C4-2B (cell line): ENCODE measurements at regions not wholly inside any gene's neighbourhood (a gene's known extent, or its start where the extent isn't known, plus 50 kb on each side); places are given as distances from the start of the nearest gene placed in this dataset.

ENCODE experiments used
- H3K27ac ChIP-seq: fragments of 450-650 bp; 2 replicates; pipeline ENCODE4 v1.5.1; 2017
- ZFX ChIP-seq: fragments of 450-650 bp; IDR thresholded peaks from 2 replicates; pipeline ENCODE4 v1.6.1; 2017
- TF ChIP-seq, protein P1 (sequence below): fragments of 450-650 bp; conservative IDR thresholded peaks from 2 replicates; pipeline ENCODE4 v1.5.1; 2017; ENCODE audit warnings: mild to moderate bottlenecking

DNA sequence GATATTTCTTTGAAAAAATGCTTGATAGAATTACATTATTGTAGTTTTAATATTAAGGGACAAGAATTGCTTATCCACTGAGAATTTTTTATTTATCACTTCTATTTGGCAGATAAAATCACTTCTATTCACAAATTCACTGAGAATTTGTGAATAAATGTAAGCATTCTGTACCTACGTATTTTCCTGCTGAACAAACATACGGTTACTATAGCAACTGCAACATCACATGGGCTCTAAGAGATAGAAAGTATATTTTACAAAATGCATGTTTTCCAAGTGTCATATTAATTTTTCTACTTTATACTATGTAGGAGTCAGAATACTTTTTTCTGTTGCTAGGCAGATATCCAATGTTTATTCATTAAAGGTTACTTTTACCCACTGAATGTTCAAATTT lies 166.2 kb downstream of the ZIC1 start:
- H3K27ac ChIP-seq: no peak overlapping the region
- TF ChIP-seq ZFX: no peak
- TF ChIP-seq, protein P1, sequence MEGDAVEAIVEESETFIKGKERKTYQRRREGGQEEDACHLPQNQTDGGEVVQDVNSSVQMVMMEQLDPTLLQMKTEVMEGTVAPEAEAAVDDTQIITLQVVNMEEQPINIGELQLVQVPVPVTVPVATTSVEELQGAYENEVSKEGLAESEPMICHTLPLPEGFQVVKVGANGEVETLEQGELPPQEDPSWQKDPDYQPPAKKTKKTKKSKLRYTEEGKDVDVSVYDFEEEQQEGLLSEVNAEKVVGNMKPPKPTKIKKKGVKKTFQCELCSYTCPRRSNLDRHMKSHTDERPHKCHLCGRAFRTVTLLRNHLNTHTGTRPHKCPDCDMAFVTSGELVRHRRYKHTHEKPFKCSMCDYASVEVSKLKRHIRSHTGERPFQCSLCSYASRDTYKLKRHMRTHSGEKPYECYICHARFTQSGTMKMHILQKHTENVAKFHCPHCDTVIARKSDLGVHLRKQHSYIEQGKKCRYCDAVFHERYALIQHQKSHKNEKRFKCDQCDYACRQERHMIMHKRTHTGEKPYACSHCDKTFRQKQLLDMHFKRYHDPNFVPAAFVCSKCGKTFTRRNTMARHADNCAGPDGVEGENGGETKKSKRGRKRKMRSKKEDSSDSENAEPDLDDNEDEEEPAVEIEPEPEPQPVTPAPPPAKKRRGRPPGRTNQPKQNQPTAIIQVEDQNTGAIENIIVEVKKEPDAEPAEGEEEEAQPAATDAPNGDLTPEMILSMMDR: no peak

DNA sequence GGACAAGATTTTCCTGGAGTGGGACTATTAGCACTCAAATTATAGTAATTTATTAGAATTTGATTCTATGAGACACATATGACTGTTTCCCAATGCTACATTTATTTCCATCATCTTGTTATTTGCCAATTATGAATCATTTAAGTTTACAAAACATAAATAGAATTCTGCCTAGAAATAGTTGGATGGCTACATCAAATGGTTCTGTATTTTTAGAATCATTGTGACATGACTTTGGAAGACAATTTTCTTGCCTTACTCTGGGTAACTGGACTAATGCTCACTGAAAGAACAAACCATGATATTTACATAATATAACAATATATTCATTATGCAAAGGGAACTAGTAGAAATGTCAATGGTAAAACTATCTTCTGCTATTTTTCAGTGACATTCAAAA lies 173.5 kb downstream of the ZIC1 start:
- TF ChIP-seq ZFX: no peak
- TF ChIP-seq, protein P1: no peak
- no peak overlapping the region for H3K27ac ChIP-seq

DNA sequence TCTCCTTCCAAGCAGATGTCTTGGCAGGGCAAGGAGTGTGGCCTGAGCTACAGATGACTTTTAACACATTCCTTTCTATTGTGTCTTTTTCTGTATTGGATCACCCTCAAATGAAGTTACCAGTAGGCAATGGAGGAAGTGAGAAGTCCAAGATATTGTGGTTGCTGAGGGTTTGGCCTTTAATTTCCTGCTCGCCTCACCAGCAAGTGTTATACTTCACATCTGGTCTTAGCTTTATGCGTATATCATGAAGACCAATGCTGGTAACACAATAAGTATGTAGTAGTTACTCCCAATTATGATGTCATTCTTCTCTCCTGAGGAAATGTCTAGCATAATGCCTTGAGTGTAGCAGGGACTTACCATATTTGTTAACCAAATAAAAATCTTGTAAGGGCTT lies 179.9 kb downstream of the ZIC1 start:
- no peak overlapping the region for H3K27ac ChIP-seq
- TF ChIP-seq, protein P1: no peak
- no peak for TF ChIP-seq ZFX

DNA sequence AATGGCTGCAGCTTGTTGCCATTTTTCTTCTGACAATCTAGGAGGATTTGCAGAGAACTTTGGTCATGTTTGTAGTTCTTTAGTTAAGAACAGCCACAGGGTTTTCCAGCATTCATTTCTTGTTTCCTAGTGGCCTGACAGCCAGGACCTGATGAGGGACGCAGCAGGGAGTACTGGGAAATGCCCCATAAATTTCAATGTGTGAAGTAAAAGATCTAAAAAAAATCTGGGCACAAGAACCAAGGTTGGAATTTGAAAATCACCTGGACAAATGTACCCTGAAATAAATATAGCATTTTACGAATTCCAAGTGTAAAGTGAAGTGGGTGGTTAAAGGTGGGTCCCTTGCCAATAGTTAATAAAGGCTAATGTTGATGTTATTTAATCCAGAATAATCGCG lies 195.0 kb downstream of the ZIC1 start:
- TF ChIP-seq, protein P1: no peak
- no peak for TF ChIP-seq ZFX
- no peak overlapping the region for H3K27ac ChIP-seq

DNA sequence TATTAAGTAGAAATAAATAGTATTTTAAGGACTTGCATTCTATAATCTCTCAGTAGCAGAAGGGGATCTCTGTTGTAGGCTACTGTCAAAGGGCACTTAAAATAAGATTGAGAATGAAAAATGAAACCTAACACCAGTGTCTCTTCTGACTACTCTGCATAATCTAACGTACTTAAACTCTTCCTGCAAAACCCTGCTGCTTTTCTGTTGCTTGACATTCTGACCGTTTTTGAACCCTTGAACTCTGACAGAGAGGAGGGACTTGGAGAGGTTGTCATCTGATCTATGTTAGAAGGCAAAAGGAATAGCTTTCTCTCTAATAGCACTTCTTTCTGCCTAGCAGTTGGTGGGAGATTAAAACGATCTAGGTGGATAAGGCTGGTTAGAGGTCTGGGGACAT lies 204.6 kb downstream of the ZIC1 start:
- no peak for TF ChIP-seq ZFX
- TF ChIP-seq, protein P1: no peak
- no peak overlapping the region for H3K27ac ChIP-seq

DNA sequence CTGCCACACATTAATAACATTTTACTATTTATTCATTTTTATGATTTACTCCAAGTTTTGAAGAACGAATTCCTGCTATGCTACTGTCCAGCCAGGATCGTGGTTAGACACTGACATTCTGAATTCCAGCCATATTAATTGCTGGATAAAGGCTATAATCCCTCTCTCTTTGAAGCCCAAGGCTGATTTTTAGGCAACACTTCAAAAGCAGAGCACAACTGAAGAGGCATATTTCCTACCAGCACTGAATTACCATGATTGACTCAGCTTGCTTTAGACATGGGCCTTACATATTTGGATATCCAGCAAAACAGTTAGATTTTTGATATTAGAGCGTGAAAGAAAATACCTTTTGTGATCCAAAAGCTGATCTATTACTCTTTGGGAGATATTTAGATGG lies 205.0 kb downstream of the ZIC1 start:
- TF ChIP-seq, protein P1: no peak
- TF ChIP-seq ZFX: no peak

DNA sequence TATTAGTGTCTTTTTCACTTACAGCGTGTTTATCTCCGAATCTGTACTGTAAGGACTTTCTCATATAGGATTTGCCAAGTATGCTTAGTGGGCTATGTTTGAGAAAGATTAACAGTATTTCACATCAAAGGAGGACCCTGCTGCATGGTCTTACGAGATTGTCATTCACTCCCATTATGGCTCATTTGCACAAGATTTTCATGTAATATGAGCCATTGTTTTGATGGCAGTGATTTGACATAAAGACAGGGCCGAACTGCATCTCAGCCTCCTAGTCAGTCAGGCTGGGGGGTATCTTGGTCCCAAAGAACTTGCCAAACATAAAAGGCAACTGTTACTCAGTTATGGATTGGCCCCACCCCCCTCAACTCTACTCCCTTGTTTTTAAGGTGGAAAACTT lies 205.9 kb downstream of the ZIC1 start:
- TF ChIP-seq, protein P1: no peak
- no peak for TF ChIP-seq ZFX
- H3K27ac ChIP-seq: no peak overlapping the region

More for the DNA sequence above, 205.0 kb downstream of the ZIC1 start:
- no peak overlapping the region for H3K27ac ChIP-seq
